ENCODE measurements at regions not wholly inside any gene's neighbourhood (a gene's known extent, or its start where the extent isn't known, plus 50 kb on each side); places are given as distances from the start of the nearest gene placed in this dataset.

DNA sequence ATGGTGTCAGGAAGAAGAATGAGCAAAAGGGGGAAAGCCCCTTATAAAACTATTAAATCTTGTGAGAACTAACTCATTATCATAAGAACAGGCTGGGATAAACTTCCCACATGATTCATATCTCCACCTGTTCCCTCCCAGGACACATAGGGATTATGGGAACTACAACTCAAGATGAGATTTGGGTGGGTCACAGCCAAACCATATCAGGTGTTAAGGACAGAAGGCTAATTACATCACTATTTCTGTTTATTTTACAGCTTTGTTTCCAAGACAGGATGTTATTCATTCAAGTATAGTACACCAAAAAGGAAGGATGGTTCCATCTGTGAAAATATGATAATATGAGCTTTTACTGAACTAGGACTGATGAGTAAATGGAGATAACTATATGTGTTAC, 63.7 kb upstream of the ARSJ start:
- TF ChIP-seq, protein P1, sequence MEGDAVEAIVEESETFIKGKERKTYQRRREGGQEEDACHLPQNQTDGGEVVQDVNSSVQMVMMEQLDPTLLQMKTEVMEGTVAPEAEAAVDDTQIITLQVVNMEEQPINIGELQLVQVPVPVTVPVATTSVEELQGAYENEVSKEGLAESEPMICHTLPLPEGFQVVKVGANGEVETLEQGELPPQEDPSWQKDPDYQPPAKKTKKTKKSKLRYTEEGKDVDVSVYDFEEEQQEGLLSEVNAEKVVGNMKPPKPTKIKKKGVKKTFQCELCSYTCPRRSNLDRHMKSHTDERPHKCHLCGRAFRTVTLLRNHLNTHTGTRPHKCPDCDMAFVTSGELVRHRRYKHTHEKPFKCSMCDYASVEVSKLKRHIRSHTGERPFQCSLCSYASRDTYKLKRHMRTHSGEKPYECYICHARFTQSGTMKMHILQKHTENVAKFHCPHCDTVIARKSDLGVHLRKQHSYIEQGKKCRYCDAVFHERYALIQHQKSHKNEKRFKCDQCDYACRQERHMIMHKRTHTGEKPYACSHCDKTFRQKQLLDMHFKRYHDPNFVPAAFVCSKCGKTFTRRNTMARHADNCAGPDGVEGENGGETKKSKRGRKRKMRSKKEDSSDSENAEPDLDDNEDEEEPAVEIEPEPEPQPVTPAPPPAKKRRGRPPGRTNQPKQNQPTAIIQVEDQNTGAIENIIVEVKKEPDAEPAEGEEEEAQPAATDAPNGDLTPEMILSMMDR (IDR thresholded peaks at IDR 0.05), result no peak

DNA sequence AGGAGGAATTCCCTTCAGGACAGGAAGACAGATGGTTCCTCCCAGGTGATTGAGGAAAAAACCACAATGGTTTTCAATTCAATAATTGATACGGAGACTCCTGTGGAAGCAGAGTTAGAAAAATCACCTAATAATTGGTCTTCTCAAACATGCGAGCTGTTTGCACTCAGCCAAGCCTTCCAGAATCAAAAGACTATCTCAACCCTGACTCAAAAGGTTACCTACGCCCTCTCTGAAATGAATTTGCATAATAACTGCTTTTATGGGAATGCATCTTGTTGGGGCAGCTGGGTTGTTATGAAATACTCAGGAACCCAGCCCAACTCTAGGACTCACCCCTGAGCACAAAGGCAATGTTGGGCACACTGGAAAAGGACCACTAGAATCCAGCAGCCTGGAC, 66.9 kb upstream of the ARSJ start:
- TF ChIP-seq, protein P1 (IDR thresholded peaks at IDR 0.05), result no peak

DNA sequence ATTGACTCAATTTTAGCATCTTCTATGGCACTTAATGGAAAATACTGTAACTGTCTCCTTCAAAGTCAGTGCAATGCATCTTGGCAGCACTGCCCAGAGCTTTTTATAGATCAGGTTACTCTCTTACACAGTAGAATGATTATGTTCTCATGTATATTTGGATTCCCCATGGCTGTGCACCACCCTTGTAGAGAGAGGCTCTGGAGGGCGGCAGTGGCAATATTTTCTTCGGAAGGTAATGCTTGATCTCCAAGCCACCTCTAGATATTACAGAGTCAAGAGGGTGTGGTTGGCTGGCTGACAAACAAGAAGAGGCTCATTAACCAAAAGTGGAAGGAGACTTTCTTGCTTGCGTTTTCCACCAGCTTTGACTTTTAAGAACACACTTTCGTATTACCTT, 72.8 kb upstream of the ARSJ start:
- TF ChIP-seq, protein P1 (IDR thresholded peaks at IDR 0.05), result no peak

DNA sequence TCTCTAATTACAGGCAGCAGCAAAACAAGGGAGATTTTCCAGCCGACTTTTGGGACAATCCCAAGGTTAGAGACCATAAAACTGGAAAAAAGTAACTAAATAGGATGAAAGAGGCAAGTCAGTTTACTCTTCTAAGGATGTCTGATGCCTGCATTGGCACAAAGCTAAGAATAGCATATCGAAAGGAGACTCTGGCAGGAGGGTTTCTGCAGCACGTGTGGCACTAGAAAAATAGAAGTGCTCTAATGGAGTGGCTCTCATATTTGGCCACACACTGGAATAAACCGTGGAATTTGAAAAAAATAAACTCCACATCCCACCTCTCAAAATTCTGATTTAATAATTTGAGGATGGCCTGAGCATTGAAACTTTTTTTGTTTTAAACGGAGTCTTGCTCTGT, 77.2 kb upstream of the ARSJ start:
- TF ChIP-seq, protein P1 (IDR thresholded peaks at IDR 0.05), result no peak

- TF ChIP-seq, protein P1 (IDR thresholded peaks at IDR 0.05), result no peak
Observed at GRCh38 chr4:114057746-114058145, 78.3 kb upstream of the ARSJ start.

- TF ChIP-seq, protein P1 (IDR thresholded peaks at IDR 0.05), result no peak
Observed at GRCh38 chr4:114062499-114062898, 83.1 kb upstream of the ARSJ start.

GRCh38 chr4:114072781-114073180, 93.3 kb upstream of the ARSJ start:
- TF ChIP-seq, protein P1 (IDR thresholded peaks at IDR 0.05), result no peak

GRCh38 chr4:114076899-114077570, 97.6 kb upstream of the ARSJ start:
- TF ChIP-seq, protein P1 (IDR thresholded peaks at IDR 0.05), result no peak
